ENCODE measurements at regions not wholly inside any gene's neighbourhood (a gene's known extent, or its start where the extent isn't known, plus 50 kb on each side); places are given as distances from the start of the nearest gene placed in this dataset.

GRCh38 chr9:111195766-111196165, 134.3 kb downstream of the OR2K2 start:
- FAIRE-seq (no peak), DNase-seq (no peak)
- peaks cover 0 to 6% (median 0%) of the 10 kb centered on the region in 3 donors for H3K9me3 ChIP-seq (ENCODE audit: control insufficient read depth in 2 of 3, insufficient read depth in 1 of 3, low read length in 3 of 3)
- H3K4me3 ChIP-seq (ENCODE audit: low read length in 3 of 3), result no peak overlapping the region
- intact Hi-C loops (cut with DNase I), result no loop called here
- H3K4me1 ChIP-seq (ENCODE audit: control insufficient read depth in 2 of 3, insufficient read depth in 2 of 3, low read depth in 1 of 3, low read length in 3 of 3), result no peaks in the 10 kb centered on the region
- H3K27me3 ChIP-seq (ENCODE audit: control insufficient read depth, insufficient read depth, low read length), result no peaks in the 10 kb centered on the region
- no peak overlapping the region for H3K9ac ChIP-seq (ENCODE audit: low read length in 3 of 3)
- TF ChIP-seq CTCF (IDR thresholded peaks at IDR 0.05; ENCODE audit: borderline replicate concordance, extremely low read depth, insufficient read depth), result no peak
- H3K36me3 ChIP-seq (ENCODE audit: control insufficient read depth in 2 of 3, insufficient read depth in 3 of 3, low read length in 3 of 3), result no peaks in the 10 kb centered on the region
- no peak overlapping the region for H3K27ac ChIP-seq (ENCODE audit: low read depth in 2 of 2, low read length in 2 of 2)

- H3K4me1 ChIP-seq (ENCODE audit: control insufficient read depth in 2 of 3, insufficient read depth in 2 of 3, low read depth in 1 of 3, low read length in 3 of 3), result no peaks in the 10 kb centered on the region
- H3K27ac ChIP-seq (ENCODE audit: low read depth in 2 of 2, low read length in 2 of 2), result no peak overlapping the region
- intact Hi-C loops (cut with DNase I), result no loop called here
- DNase-seq (no peak), FAIRE-seq (no peak)
- H3K9me3 ChIP-seq (ENCODE audit: control insufficient read depth in 2 of 3, insufficient read depth in 1 of 3, low read length in 3 of 3), result no peaks in the 10 kb centered on the region
- no peaks in the 10 kb centered on the region for H3K27me3 ChIP-seq (ENCODE audit: control insufficient read depth, insufficient read depth, low read length)
- TF ChIP-seq CTCF (IDR thresholded peaks at IDR 0.05; ENCODE audit: borderline replicate concordance, extremely low read depth, insufficient read depth), result no peak
- no peak overlapping the region for H3K9ac ChIP-seq (ENCODE audit: low read length in 3 of 3)
- H3K36me3 ChIP-seq (ENCODE audit: control insufficient read depth in 2 of 3, insufficient read depth in 3 of 3, low read length in 3 of 3), result no peaks in the 10 kb centered on the region
- H3K4me3 ChIP-seq (ENCODE audit: low read length in 3 of 3), result no peak overlapping the region
Observed at GRCh38 chr9:111193095-111193494, 136.9 kb downstream of the OR2K2 start.

GRCh38 chr9:111192650-111193049, 137.4 kb downstream of the OR2K2 start:
- TF ChIP-seq CTCF (IDR thresholded peaks at IDR 0.05; ENCODE audit: borderline replicate concordance, extremely low read depth, insufficient read depth), result no peak
- FAIRE-seq (no peak), DNase-seq (no peak)
- intact Hi-C loops (cut with DNase I), result no loop called here
- H3K36me3 ChIP-seq (ENCODE audit: control insufficient read depth in 2 of 3, insufficient read depth in 3 of 3, low read length in 3 of 3), result no peaks in the 10 kb centered on the region
- no peak overlapping the region for H3K27ac ChIP-seq (ENCODE audit: low read depth in 2 of 2, low read length in 2 of 2)
- no peak overlapping the region for H3K9ac ChIP-seq (ENCODE audit: low read length in 3 of 3)
- H3K9me3 ChIP-seq (ENCODE audit: control insufficient read depth in 2 of 3, insufficient read depth in 1 of 3, low read length in 3 of 3), result no peaks in the 10 kb centered on the region
- no peaks in the 10 kb centered on the region for H3K27me3 ChIP-seq (ENCODE audit: control insufficient read depth, insufficient read depth, low read length)
- no peaks in the 10 kb centered on the region for H3K4me1 ChIP-seq (ENCODE audit: control insufficient read depth in 2 of 3, insufficient read depth in 2 of 3, low read depth in 1 of 3, low read length in 3 of 3)
- H3K4me3 ChIP-seq (ENCODE audit: low read length in 3 of 3), result no peak overlapping the region

- no peak for DNase-seq
- no peak for TF ChIP-seq CTCF (IDR thresholded peaks at IDR 0.05; ENCODE audit: borderline replicate concordance, extremely low read depth, insufficient read depth)
- intact Hi-C loops (cut with DNase I), result no loop called here
Observed at GRCh38 chr9:111190347-111190746, 139.7 kb downstream of the OR2K2 start.

More at GRCh38 chr9:111190347-111190746, 139.7 kb downstream of the OR2K2 start:
- peak; percentile 35 for FAIRE-seq
- Histone ChIP-seq H3K9me3 (ENCODE audit: control insufficient read depth in 2 of 3, insufficient read depth in 1 of 3, low read length in 3 of 3) (no peaks in the 10 kb centered on the region), H3K36me3 (ENCODE audit: control insufficient read depth in 2 of 3, insufficient read depth in 3 of 3, low read length in 3 of 3) (no peaks in the 10 kb centered on the region), H3K9ac (ENCODE audit: low read length in 3 of 3) (no peak overlapping the region), H3K4me3 (ENCODE audit: low read length in 3 of 3) (no peak overlapping the region), H3K4me1 (ENCODE audit: control insufficient read depth in 2 of 3, insufficient read depth in 2 of 3, low read depth in 1 of 3, low read length in 3 of 3) (no peaks in the 10 kb centered on the region), H3K27me3 (ENCODE audit: control insufficient read depth, insufficient read depth, low read length) (no peaks in the 10 kb centered on the region), H3K27ac (ENCODE audit: low read depth in 2 of 2, low read length in 2 of 2) (no peak overlapping the region)
